GM10248 (cell line): ENCODE measurements at regions not wholly inside any gene's neighbourhood (a gene's known extent, or its start where the extent isn't known, plus 50 kb on each side); places are given as distances from the start of the nearest gene placed in this dataset.

Experiments
- CTCF ChIA-PET: fragments of 300-600 bp; sonication (Branson Sonifier 250); formaldehyde crosslinking; extraction: SDS; loops from one replicate; lab custom pipeline; 2021; ENCODE audit warnings: antibody characterized with exemption; lab: Yijun Ruan, JAX
- POLR2A ChIA-PET: fragments of 350-650 bp; sonication (Branson Sonifier 250); formaldehyde crosslinking; extraction: SDS; loops from one replicate; lab custom pipeline; 2020; ENCODE audit warnings: antibody characterized with exemption; lab: Yijun Ruan, JAX
- DNase-seq: peaks from one replicate; pipeline ENCODE4 v3.0.0; 2012; ENCODE audit errors: extremely low spot score
- TF ChIP-seq, protein P1 (sequence below): IDR thresholded peaks from 2 replicates; pipeline ENCODE4 v1.5.1; 2012; ENCODE audit warnings: mild to moderate bottlenecking, low read depth; ENCODE audit errors: extremely low read depth, missing control alignments, control extremely low read depth

DNA sequence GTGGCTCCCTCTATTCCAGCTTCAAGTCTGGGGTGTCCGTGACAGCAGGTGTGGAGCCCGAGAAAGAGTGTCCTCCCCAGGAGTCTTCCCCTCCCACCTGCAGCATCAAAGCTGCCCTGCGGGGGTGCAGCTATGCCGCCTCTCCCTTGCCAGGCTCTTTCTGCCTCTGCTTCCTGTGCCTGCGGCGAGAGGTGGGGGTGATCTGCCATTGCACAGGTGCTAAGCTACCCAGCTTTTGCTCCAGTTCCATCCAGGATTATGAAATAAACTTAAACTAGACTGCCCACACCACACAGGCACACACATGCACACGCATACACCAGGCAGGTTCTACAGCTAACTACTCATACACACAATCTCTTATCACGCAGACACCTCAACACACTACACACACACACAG lies 104.7 kb upstream of the CLDN10 start:
- no peak for DNase-seq
- CTCF ChIA-PET = interaction anchor here (1.0 to 1.8 kb wide), 5 partner anchors 18 to 259 kb away, joined by 3 to 5 read pairs (median 3); no protein-coding TSS in a partner anchor
- TF ChIP-seq, protein P1, sequence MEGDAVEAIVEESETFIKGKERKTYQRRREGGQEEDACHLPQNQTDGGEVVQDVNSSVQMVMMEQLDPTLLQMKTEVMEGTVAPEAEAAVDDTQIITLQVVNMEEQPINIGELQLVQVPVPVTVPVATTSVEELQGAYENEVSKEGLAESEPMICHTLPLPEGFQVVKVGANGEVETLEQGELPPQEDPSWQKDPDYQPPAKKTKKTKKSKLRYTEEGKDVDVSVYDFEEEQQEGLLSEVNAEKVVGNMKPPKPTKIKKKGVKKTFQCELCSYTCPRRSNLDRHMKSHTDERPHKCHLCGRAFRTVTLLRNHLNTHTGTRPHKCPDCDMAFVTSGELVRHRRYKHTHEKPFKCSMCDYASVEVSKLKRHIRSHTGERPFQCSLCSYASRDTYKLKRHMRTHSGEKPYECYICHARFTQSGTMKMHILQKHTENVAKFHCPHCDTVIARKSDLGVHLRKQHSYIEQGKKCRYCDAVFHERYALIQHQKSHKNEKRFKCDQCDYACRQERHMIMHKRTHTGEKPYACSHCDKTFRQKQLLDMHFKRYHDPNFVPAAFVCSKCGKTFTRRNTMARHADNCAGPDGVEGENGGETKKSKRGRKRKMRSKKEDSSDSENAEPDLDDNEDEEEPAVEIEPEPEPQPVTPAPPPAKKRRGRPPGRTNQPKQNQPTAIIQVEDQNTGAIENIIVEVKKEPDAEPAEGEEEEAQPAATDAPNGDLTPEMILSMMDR = no peak
- POLR2A ChIA-PET = no interaction called here

- DNase-seq = no peak
- CTCF ChIA-PET = no interaction called here
- POLR2A ChIA-PET = no interaction called here
- TF ChIP-seq, protein P1 = no peak
Measured at GRCh38 chr13:95451656-95452055, 100.9 kb upstream of the CLDN10 start.

GRCh38 chr13:95452375-95452774 lies 100.1 kb upstream of the CLDN10 start:
- TF ChIP-seq, protein P1 = no peak
- DNase-seq = no peak
- ChIA-PET CTCF (no interaction called here), POLR2A (no interaction called here)

DNA sequence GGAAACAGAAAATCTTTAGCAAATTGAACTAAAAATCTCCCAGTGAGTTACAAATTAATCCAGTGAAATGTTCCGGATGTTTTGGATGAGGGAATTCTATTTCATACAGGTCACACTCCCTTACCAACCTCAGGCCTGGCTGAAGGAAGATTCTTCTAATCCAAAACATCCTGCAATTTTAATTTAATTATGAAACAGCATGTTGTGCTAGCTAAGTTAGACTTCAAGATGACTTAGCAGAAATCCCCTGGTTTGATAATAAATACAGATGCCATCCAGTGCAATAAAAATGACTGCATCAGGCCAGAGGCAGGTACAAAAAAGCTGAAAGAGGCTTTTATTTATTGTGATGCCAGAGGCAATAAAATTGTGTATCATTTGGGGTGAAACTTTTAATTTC lies 96.7 kb upstream of the CLDN10 start:
- CTCF ChIA-PET = interaction anchor here (2.2 to 2.4 kb wide), 2 partner anchors 22 to 51 kb away, joined by 4 to 9 read pairs; no protein-coding TSS in a partner anchor

GRCh38 chr13:95456815-95457214 lies 95.7 kb upstream of the CLDN10 start:
- ChIA-PET CTCF (interaction anchor here (1.1 to 2.4 kb wide), 3 partner anchors 21 to 268 kb away, joined by 3 to 9 read pairs (median 7); no protein-coding TSS in a partner anchor), POLR2A (no interaction called here)
- TF ChIP-seq, protein P1 = no peak
- DNase-seq = no peak

More for the DNA sequence above, 96.7 kb upstream of the CLDN10 start:
- TF ChIP-seq, protein P1 = no peak
- POLR2A ChIA-PET = no interaction called here
- no peak for DNase-seq

DNA sequence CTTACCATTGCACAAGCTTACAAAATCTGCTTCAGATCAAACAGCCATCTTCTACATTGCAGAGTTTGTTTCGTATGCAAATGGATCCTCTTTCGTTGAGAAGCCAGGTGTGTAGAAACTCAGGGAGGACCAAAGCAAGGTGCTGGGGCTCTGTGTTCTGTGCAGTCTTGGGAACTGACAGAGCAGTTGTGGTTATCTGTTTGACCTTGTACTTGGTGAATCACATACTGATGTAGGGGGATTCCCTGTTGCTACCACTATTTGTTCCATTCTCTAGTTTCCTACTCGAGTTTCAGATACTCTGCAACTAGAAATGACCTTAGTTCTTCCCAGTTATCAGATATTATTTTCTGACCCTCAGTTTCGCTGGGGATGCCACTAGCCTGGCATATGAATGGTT lies 95.2 kb upstream of the CLDN10 start:
- DNase-seq = peak; percentile 66
- POLR2A ChIA-PET = no interaction called here
- CTCF ChIA-PET = interaction anchor here (1.1 to 2.4 kb wide), 3 partner anchors 21 to 269 kb away, joined by 3 to 9 read pairs (median 7); no protein-coding TSS in a partner anchor
- TF ChIP-seq, protein P1 = no peak
